ENCODE measurements at regions not wholly inside any gene's neighbourhood (a gene's known extent, or its start where the extent isn't known, plus 50 kb on each side); places are given as distances from the start of the nearest gene placed in this dataset.

GRCh38 chr2:131674174-131674507 lies 146.5 kb downstream of the CCDC74A start:
- TF ChIP-seq, protein P1, sequence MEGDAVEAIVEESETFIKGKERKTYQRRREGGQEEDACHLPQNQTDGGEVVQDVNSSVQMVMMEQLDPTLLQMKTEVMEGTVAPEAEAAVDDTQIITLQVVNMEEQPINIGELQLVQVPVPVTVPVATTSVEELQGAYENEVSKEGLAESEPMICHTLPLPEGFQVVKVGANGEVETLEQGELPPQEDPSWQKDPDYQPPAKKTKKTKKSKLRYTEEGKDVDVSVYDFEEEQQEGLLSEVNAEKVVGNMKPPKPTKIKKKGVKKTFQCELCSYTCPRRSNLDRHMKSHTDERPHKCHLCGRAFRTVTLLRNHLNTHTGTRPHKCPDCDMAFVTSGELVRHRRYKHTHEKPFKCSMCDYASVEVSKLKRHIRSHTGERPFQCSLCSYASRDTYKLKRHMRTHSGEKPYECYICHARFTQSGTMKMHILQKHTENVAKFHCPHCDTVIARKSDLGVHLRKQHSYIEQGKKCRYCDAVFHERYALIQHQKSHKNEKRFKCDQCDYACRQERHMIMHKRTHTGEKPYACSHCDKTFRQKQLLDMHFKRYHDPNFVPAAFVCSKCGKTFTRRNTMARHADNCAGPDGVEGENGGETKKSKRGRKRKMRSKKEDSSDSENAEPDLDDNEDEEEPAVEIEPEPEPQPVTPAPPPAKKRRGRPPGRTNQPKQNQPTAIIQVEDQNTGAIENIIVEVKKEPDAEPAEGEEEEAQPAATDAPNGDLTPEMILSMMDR (IDR thresholded peaks at IDR 0.05): peak; percentile 47
- TF ChIP-seq POLR2AphosphoS5 (IDR thresholded peaks at IDR 0.05; ENCODE audit: low read depth, low read length) (no peak), SIN3A (IDR thresholded peaks at IDR 0.05; ENCODE audit: borderline replicate concordance, insufficient read depth, low read depth, low read length) (no peak)
- TF ChIP-seq, protein P2, sequence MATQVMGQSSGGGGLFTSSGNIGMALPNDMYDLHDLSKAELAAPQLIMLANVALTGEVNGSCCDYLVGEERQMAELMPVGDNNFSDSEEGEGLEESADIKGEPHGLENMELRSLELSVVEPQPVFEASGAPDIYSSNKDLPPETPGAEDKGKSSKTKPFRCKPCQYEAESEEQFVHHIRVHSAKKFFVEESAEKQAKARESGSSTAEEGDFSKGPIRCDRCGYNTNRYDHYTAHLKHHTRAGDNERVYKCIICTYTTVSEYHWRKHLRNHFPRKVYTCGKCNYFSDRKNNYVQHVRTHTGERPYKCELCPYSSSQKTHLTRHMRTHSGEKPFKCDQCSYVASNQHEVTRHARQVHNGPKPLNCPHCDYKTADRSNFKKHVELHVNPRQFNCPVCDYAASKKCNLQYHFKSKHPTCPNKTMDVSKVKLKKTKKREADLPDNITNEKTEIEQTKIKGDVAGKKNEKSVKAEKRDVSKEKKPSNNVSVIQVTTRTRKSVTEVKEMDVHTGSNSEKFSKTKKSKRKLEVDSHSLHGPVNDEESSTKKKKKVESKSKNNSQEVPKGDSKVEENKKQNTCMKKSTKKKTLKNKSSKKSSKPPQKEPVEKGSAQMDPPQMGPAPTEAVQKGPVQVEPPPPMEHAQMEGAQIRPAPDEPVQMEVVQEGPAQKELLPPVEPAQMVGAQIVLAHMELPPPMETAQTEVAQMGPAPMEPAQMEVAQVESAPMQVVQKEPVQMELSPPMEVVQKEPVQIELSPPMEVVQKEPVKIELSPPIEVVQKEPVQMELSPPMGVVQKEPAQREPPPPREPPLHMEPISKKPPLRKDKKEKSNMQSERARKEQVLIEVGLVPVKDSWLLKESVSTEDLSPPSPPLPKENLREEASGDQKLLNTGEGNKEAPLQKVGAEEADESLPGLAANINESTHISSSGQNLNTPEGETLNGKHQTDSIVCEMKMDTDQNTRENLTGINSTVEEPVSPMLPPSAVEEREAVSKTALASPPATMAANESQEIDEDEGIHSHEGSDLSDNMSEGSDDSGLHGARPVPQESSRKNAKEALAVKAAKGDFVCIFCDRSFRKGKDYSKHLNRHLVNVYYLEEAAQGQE (IDR thresholded peaks at IDR 0.05; ENCODE audit: insufficient read depth in 1 of 2, low read depth in 2 of 2, low read length in 1 of 2): no peak

Measured in Panc1 (cell line).